HG03571 (cell line): ENCODE measurements at regions not wholly inside any gene's neighbourhood (a gene's known extent, or its start where the extent isn't known, plus 50 kb on each side); places are given as distances from the start of the nearest gene placed in this dataset.
"Not testable (repeated sequence)": the region's sequence is repeated elsewhere in the genome, so short reads cannot be mapped to it uniquely, and the experiment has no call there.

ENCODE experiments used
- ATAC-seq: cut with Tn5 transposase; IDR thresholded peaks from one replicate; pipeline ENCODE4 v1.9.1; 2021; ENCODE audit not compliant: unreplicated experiment

- ATAC-seq = not testable (repeated sequence)
These were observed 61.2 kb upstream of the MINDY3 start for GRCh38 chr10:15921423-15921945.

GRCh38 chr10:15931376-15931775 lies 71.1 kb upstream of the MINDY3 start:
- no peak for ATAC-seq

- ATAC-seq = not testable (repeated sequence)
These were observed 79.2 kb upstream of the MINDY3 start for GRCh38 chr10:15939543-15939942.

DNA sequence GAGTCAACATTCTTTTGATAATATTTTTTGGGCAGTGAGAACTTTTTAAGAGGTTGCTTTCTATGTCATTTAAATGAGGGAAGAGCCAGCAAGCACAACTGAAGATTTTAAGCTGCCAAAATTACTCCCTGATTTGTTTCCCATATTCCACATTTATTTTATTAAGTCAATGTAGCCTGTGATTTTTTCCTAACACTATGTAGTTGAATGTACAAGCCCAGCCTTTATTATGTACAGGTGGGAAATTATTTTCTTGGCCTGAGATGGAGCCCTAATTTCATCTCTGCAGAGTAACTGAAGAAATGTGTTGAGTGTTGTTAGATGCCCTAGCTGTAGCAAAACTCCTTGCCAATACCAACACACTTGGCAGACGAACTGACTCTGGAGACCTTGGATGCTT lies 83.1 kb upstream of the MINDY3 start:
- no peak for ATAC-seq

DNA sequence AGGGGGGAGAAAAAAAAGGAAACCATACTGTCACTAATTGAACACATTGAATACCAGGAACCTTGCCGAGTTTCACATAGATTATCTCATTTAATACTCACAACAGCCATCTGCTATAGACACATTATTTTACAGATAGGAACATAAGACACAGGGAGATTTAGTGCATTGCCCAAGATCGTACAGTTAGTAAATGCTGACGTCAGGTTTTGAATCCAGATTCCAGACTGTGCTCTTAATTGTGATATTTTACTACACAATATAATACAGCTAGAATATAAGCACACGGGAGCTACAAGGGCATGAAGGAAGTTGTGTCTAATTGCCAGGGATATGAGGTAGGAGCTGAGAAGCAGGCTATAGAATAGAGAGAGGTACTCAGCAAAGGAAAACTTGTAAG lies 93.9 kb upstream of the MINDY3 start:
- ATAC-seq = no peak

GRCh38 chr10:15960277-15960676 lies 100.0 kb upstream of the MINDY3 start:
- no peak for ATAC-seq

DNA sequence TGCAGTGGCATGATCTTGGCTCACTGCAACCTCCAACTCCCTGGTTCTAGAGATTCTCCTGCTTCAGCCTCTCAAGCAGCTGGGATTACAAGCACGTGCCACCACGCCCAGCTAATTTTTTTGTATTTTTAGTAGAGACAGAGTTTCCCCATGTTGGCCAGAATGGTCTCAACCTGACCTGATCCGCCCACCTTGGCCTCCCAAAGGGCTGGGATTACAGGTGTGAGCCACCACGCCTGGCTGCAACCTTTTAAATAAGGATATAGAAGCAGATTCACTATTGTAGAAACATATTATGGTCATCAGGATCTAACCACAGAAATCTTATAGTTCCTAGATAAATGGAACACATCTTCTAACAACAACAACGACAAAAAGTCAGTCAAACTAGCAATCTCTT lies 112.4 kb upstream of the MINDY3 start:
- ATAC-seq = not testable (repeated sequence)

GRCh38 chr10:15985690-15986089 lies 125.4 kb upstream of the MINDY3 start:
- ATAC-seq = no peak

DNA sequence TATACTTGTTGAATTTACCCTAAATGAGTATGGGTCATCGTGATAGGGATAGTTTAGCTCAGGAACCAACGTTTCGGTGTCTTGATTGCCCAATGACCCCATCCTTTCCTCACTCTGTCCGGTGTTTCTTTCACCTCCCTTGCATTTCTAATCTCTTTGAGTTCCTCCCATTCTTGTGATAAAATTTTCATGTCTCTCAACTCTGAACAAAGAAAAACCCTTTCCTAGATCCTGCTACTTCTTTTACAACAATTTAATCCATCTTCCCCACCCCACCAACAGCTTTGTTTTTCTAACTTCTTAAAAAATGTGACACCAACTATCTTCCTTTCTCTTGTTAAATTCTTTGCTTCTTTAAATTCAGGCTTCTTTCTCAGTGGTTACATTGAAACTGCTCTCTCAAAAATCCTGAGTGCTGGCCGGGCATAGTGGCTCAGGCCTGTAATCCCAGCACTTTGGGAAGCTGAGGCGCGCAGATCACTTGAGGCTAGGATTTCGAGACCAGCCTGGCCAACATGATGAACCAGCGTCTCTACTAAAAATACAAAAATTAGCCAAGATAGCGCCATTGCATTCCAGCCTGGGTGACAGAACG lies 130.3 kb upstream of the MINDY3 start:
- no peak for ATAC-seq

DNA sequence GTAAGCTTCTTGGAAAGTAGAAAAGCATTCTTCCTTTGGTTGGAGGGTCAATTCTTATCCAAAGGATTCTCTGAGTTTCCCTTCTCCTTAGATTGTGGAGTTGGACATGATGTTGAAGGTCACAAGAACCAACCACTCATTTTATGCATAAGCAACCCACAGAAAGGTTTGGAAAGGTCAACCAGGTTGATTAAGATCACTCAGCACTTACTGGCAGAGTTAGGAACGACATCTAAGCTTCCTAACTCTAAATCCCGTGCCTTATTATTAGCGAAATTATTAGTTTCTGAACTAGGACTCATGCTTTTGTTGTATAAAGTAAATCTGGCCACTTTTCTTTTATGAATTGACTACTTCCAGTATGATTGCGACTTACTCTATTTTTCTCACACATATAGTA lies 137.0 kb upstream of the MINDY3 start:
- no peak for ATAC-seq

DNA sequence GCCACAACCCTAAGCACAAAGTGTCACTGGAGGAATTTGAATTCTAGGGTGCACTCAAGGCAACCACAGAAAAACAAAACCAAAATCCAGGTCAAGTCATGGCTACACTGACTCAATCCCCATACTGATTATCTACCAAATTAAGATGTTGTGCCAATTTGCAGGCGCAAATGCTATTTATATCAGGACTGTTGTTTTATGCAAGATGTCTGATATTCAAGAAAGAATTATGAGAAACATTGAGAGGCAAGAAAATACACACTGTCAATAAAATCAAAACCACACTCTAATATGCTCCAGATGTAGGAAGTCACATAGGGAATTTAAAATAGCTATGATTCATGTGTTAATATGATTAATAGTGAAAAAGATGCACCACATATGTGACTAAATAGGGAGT lies 141.3 kb upstream of the MINDY3 start:
- ATAC-seq = no peak

DNA sequence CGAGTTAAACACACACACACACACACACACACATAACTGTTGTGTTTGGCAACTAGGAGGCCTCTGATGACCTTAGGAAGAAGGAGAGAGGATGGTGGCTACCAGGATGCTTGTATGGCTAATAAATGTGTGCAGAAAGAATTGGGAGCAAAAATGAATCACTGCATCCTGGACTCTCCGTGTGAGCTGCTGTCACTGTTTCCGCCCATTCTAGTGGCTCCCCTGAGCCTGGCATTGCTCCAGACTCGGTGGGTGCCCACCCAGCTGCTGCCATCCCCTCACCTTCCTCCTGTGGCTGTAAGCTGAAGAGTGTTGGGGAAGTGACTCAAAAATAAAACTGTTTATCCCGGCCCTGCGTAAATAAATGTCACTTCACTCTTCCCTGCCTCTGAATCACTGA lies 149.5 kb upstream of the MINDY3 start:
- no peak for ATAC-seq

GRCh38 chr10:16011548-16011947 lies 151.2 kb upstream of the MINDY3 start:
- no peak for ATAC-seq

- no peak for ATAC-seq
These were observed 154.2 kb upstream of the MINDY3 start for GRCh38 chr10:16014469-16014868.

- ATAC-seq = no peak
These were observed 156.4 kb upstream of the MINDY3 start for GRCh38 chr10:16016688-16017087.

DNA sequence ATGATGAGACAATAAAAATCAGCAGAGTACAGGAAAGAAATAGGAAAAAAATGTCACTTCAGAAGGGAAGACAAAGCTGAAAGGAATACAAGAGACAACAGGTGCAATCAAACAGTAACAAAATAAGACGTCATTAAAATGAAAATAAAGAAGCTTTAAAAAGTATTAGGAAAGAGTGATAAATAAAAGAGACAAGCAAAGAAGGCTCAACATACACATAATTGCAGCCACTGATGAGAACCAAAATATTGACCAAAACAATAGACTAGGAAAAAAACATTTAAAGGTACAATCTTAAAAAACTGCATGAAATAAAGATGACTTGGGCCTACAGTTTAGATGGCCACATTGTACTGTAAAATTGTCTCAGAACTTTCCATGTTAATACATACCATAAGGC lies 160.5 kb upstream of the MINDY3 start:
- ATAC-seq = no peak

- not testable (repeated sequence) for ATAC-seq
These were observed 166.5 kb upstream of the MINDY3 start for GRCh38 chr10:16026832-16027231.

- ATAC-seq = no peak
These were observed 170.3 kb upstream of the MINDY3 start for GRCh38 chr10:16030562-16030961.

DNA sequence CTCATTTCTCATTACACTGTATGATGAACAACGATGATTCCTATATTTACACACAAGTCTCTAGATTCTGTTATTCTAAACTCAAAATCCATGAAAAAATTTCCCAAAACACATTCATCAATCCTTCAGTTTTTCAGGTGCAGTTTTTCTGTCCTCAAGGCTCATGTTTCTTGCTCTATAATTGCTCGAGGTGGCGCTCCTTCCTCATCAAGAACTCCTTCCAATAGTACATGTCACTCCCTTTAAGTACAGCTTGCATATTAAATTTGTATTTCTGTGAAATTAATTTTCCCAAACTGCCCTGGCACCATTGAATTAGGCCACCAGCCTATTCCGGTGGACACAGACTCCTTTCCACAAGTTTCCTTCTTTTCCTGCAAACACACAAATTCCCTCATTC lies 188.7 kb upstream of the MINDY3 start:
- no peak for ATAC-seq

GRCh38 chr10:16049782-16050181 lies 189.5 kb upstream of the MINDY3 start:
- no peak for ATAC-seq

- no peak for ATAC-seq
These were observed 203.0 kb upstream of the MINDY3 start for GRCh38 chr10:16063350-16063749.

GRCh38 chr10:16083551-16083950 lies 223.2 kb upstream of the MINDY3 start:
- ATAC-seq = not testable (repeated sequence)

GRCh38 chr10:16105082-16105481 lies 244.8 kb upstream of the MINDY3 start:
- no peak for ATAC-seq
